HG03025 (cell line): ENCODE measurements at regions not wholly inside any gene's neighbourhood (a gene's known extent, or its start where the extent isn't known, plus 50 kb on each side); places are given as distances from the start of the nearest gene placed in this dataset.
"Not testable (repeated sequence)": the region's sequence is repeated elsewhere in the genome, so short reads cannot be mapped to it uniquely, and the experiment has no call there.

Experiments used
- ATAC-seq: cut with Tn5 transposase; IDR thresholded peaks from one replicate; pipeline ENCODE4 v1.9.1; 2021; ENCODE audit warnings: mild to moderate bottlenecking, moderate library complexity; ENCODE audit not compliant: unreplicated experiment, low FRiP score

DNA sequence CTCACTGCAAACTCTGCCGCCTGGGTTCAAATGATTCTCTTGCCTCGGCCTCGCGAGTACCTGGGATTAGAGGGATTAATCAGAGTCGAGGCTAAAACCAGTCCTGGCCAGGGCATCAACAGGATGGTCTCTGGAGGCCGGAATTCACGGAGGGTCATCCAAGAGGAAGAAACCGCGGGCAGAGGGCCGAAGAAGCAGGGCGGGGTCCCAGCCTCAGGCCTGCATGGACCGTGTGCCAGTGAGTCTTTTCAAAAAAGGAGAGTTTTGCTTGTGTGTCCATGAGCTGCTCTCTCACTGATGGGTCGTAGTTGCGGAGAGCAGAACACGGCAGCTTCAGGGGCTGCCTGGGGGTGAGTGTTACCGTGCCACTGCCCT lies 295.1 kb upstream of the ZNF337 start:
- no peak for ATAC-seq

DNA sequence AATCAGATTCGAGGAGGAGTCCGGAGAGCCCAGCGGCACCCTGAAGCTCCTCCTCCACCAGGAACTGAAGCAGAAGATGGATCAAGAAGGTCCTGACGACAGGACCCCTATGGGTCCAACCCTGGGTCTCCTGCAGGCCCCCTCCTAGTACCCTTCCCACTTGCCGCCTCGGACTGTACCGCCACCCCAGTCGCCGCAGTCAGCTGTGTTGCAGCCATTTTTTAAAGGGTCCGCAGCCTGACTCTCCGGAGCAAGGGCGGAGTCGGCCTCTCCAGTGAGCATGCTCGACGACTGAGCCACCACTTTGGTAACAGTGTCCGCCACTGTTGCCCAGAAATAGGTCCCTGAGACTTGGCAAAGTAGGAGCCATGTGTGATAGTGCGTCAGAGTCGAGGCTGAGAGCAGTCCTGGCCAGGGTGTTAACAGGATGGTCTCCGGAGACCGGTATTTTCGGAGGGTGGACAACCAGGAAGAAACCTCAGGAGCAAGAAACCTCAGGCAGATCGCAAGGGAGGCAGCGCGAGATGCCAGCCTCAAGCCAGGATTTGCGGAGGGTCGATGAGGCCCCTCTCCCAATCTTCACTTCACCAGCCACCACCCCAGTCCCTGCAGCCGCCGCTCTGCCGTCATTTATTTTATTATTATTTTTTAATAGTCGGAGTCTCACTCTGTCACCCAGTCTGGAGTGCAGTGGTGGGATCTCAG lies 294.6 kb upstream of the ZNF337 start:
- no peak for ATAC-seq

DNA sequence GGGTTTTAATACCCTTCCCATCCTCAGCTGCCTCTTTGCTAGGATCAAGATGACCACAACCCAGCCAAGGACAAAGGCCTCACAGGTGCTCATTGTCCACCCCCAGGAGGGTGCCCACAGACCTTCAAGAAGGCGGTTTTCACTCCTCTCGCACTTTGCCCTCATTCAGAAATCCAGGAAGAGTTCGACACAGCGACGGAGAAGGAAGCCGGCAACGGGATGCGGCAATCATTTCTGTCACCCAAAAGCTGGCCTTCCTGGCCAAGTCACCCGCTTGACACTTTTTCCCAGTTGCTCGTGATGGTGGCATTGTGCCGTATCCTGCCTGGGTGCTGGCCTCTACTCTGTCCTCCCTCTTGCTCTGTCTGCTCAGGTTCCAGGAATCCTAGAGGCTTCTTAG lies 293.0 kb upstream of the ZNF337 start:
- not testable (repeated sequence) for ATAC-seq

- ATAC-seq: no peak
These were observed 292.5 kb upstream of the ZNF337 start for GRCh38 chr20:25989196-25989595.

DNA sequence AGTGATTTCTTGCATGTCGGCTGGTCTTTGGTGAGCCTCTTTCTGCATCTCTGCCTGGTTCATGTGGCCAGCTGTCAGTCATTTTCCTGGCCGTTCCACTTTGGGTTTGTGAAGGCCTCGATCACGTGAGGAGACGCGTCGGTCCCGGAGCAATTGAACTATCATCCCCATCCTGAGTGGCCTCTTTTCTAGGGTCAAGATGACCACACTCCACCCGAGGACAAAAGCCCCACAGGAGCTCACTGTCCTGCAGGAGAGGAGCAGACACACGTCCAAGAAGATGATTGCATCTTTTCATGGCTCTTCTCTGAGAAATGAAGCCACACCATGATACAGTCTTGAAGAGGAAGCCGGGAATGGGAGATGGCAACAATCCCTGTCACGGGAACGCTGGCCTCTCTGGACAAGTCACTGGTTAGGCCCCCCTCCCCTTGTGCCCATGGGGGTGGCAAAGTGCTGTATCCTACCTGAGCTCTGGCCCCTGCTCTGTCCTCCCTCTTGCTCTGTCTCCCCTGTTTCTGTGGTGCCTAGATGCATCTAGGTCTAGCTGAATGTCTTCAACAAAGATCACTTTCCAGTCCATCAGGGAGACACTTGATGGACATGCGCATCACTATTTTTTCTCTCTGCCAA lies 291.4 kb upstream of the ZNF337 start:
- not testable (repeated sequence) for ATAC-seq

DNA sequence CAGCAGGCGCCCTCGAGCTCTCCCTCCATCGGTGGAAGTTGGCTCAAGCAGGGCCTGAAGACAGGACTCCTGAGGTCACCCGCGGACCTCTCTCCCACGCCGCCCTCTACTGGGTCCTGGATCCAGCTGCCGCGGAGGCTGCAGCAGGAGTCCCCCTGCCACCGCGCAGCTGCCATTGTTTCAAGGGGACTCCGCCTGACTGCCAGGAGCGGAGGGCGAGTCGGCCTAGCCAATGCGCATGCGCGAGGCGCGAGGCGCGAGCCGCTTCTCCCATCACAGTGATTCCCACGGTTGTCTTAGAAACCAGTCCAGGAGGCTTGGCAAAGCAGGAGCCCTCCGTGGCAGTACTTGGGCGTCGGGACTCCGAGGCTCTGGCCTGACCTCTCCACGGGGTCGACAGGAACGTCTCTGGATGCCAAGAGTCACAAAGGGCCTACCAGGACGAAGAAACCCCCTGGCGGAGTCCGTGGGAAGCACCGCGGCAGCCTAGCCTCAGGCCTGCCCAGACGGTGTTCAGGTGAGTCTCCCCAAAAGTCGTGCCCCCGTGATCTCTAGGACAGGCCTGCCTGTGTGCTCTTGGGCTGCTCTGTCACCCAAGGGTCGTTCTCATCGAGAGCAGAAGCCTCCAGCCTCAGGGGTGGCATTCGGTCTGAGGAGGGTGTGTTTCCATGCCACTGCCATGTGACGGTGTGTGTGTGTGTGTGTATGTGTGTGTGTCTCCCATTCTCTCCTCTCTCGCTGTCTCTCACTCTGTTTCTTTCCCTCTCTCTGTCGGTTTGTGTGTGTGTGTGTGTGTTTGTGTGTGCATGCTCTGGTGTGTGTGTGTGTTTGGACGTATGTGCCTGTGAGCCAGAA lies 290.6 kb upstream of the ZNF337 start:
- ATAC-seq: peak; percentile 87

DNA sequence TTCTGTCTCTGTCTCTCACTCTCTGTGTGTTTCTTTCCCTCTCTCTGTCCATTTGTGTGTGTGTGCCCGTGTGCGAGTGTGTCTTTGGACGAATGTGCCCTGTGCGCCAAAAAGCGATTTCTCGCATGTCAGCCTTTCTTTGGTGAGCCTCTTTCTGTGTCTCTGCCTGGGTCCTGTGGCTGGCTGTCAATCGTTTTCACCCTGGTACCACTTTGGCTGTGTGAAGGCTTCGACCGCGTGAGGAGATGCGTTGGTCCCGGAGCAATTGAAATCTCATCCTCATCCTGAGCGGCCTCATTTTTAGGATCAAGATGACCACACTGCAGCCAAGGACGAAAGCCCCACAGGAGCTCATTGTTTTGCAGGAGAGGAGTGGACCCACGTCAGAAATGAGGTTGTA lies 288.9 kb upstream of the ZNF337 start:
- no peak for ATAC-seq

- ATAC-seq: no peak
These were observed 288.3 kb upstream of the ZNF337 start for GRCh38 chr20:25984933-25985332.

DNA sequence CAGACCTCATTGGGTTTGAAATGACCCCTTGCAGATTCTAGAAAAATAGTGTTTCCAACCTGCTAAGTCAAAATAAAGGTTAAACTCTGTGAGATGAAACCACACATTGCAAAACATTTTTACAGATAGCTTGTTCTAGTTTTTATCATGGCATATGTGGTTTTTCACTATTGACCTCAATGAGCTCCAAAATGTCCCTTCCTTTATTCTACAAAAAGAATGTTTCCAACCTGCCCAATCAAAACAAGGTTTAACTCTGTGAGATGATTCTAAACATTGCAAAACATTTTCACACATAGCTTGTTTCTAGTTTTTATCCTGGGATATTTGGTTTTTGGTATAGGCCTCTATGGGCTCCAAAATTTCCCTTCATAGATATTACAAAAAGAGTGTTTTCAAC lies 286.0 kb upstream of the ZNF337 start:
- not testable (repeated sequence) for ATAC-seq

- ATAC-seq: not testable (repeated sequence)
These were observed 282.0 kb upstream of the ZNF337 start for GRCh38 chr20:25978450-25979190.

GRCh38 chr20:25975816-25976215 lies 279.2 kb upstream of the ZNF337 start:
- not testable (repeated sequence) for ATAC-seq

- ATAC-seq: not testable (repeated sequence)
These were observed 268.6 kb upstream of the ZNF337 start for GRCh38 chr20:25965203-25965602.

- ATAC-seq: not testable (repeated sequence)
These were observed 257.2 kb upstream of the ZNF337 start for GRCh38 chr20:25953876-25954275.

- not testable (repeated sequence) for ATAC-seq
These were observed 238.6 kb upstream of the ZNF337 start for GRCh38 chr20:25935230-25935629.

- ATAC-seq: not testable (repeated sequence)
These were observed 236.2 kb upstream of the ZNF337 start for GRCh38 chr20:25932806-25933205.

- ATAC-seq: not testable (repeated sequence)
These were observed 235.5 kb upstream of the ZNF337 start for GRCh38 chr20:25932170-25932569.

- ATAC-seq: not testable (repeated sequence)
These were observed 205.7 kb upstream of the ZNF337 start for GRCh38 chr20:25902321-25902720.

GRCh38 chr20:25898663-25899062 lies 202.0 kb upstream of the ZNF337 start:
- not testable (repeated sequence) for ATAC-seq

DNA sequence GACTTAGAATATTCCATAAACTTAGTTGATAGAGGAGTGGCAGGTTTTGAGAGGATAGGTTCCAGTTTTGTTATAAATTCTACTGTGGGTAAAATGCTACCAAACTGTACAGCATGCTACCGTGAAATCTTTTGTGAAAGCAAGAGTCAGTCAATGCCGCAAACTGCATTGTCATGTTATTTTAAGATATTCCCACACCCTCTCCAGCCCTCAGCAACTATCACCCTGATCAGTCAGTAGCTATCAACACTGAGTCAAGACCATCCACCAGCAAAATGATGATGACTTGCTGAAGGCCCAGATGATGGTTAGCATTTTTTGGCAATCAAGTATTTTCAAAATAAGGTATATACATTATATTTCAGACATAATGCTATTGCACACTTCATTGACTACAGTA lies 182.4 kb upstream of the ZNF337 start:
- not testable (repeated sequence) for ATAC-seq

GRCh38 chr20:25868650-25868979 lies 172.0 kb upstream of the ZNF337 start:
- ATAC-seq: not testable (repeated sequence)
